Nephron (organoid): ENCODE measurements at regions not wholly inside any gene's neighbourhood (a gene's known extent, or its start where the extent isn't known, plus 50 kb on each side); places are given as distances from the start of the nearest gene placed in this dataset.

ENCODE experiments used
- H3K27ac Mint-ChIP-seq, 3 experiments: 2 replicates each; pipeline ENCODE4 v1.8.0; 2020; ENCODE audit warnings: mixed read lengths in 3 of 3, mild to moderate bottlenecking in 2 of 3, moderate library complexity in 1 of 3
- H3K27me3 Mint-ChIP-seq: 2 replicates; pipeline ENCODE4 v1.8.0; 2021; ENCODE audit warnings: low read depth, mild to moderate bottlenecking, moderate library complexity, mixed read lengths
- H3K36me3 Mint-ChIP-seq: 2 replicates; pipeline ENCODE4 v1.8.0; 2020; ENCODE audit warnings: low read depth, mixed read lengths
- H3K4me1 Mint-ChIP-seq: 2 replicates; pipeline ENCODE4 v1.8.0; 2020; ENCODE audit warnings: mixed read lengths
- H3K4me3 Mint-ChIP-seq, 3 experiments: 2 replicates each; pipeline ENCODE4 v1.8.0; 2020; ENCODE audit warnings: mild to moderate bottlenecking in 3 of 3, mixed read lengths in 3 of 3, moderate library complexity in 2 of 3
- H3K9me3 Mint-ChIP-seq: 2 replicates; pipeline ENCODE4 v1.8.0; 2020; ENCODE audit warnings: mixed read lengths
- CTCF ChIP-seq, 3 experiments: fragments of 200-600 bp; sonication (generic); IDR thresholded peaks; one replicate each; pipeline ENCODE4 v1.5.0; 2021; ENCODE audit warnings: antibody characterized with exemption in 3 of 3; ENCODE audit not compliant: unreplicated experiment in 3 of 3

GRCh38 chr2:220876080-220876824, 695.9 kb downstream of the EPHA4 start:
- Mint-ChIP-seq H3K36me3 (peaks cover 6% of the 10 kb centered on the region), H3K4me1 (peaks cover 17% of the 10 kb centered on the region), H3K27ac (peak overlapping the region in 2 of 3 experiments; percentile 10 to 29), H3K4me3 (no peak overlapping the region), H3K27me3 (no peaks in the 10 kb centered on the region), H3K9me3 (peaks cover 2% of the 10 kb centered on the region)
- no peak for TF ChIP-seq CTCF (IDR thresholded peaks at IDR 0.05; ENCODE audit: unreplicated experiment in 3 of 3)

- H3K4me1 Mint-ChIP-seq, result peaks cover 26% of the 10 kb centered on the region
- H3K27me3 Mint-ChIP-seq, result no peaks in the 10 kb centered on the region
- H3K9me3 Mint-ChIP-seq, result peaks cover 2% of the 10 kb centered on the region
- H3K4me3 Mint-ChIP-seq, result no peak overlapping the region
- H3K27ac Mint-ChIP-seq, result no peak overlapping the region
- H3K36me3 Mint-ChIP-seq, result peaks cover 6% of the 10 kb centered on the region
- TF ChIP-seq CTCF (IDR thresholded peaks at IDR 0.05; ENCODE audit: unreplicated experiment in 3 of 3), result no peak
These were observed 694.6 kb downstream of the EPHA4 start for GRCh38 chr2:220877491-220877890.

- Mint-ChIP-seq H3K36me3 (peaks cover 6% of the 10 kb centered on the region), H3K27ac (no peak overlapping the region), H3K9me3 (peaks cover 2% of the 10 kb centered on the region), H3K4me1 (peaks cover 30% of the 10 kb centered on the region), H3K27me3 (no peaks in the 10 kb centered on the region), H3K4me3 (no peak overlapping the region)
- TF ChIP-seq CTCF (IDR thresholded peaks at IDR 0.05; ENCODE audit: unreplicated experiment in 3 of 3), result no peak
These were observed 694.2 kb downstream of the EPHA4 start for GRCh38 chr2:220877897-220878296.

GRCh38 chr2:220880623-220881596, 691.2 kb downstream of the EPHA4 start:
- Mint-ChIP-seq H3K27me3 (no peaks in the 10 kb centered on the region), H3K4me1 (peaks cover 35% of the 10 kb centered on the region), H3K27ac (peak overlapping the region; percentile 19 to 62 (median 36)), H3K4me3 (no peak overlapping the region), H3K9me3 (peaks cover 2% of the 10 kb centered on the region), H3K36me3 (no peaks in the 10 kb centered on the region)
- TF ChIP-seq CTCF (IDR thresholded peaks at IDR 0.05; ENCODE audit: unreplicated experiment in 3 of 3), result no peak

GRCh38 chr2:220882507-220882906, 689.6 kb downstream of the EPHA4 start:
- Mint-ChIP-seq H3K27ac (peak overlapping the region in 1 of 3 experiments; percentile 46), H3K36me3 (no peaks in the 10 kb centered on the region), H3K27me3 (no peaks in the 10 kb centered on the region), H3K4me3 (no peak overlapping the region), H3K4me1 (peaks cover 30% of the 10 kb centered on the region), H3K9me3 (peaks cover 2% of the 10 kb centered on the region)
- TF ChIP-seq CTCF (IDR thresholded peaks at IDR 0.05; ENCODE audit: unreplicated experiment in 3 of 3), result no peak
